Ecto neural progenitor cell (in vitro differentiated cells): ENCODE measurements at regions not wholly inside any gene's neighbourhood (a gene's known extent, or its start where the extent isn't known, plus 50 kb on each side); places are given as distances from the start of the nearest gene placed in this dataset.

Source experiments
- DNase-seq: peaks from one replicate; pipeline ENCODE4 v3.0.0-alpha.2; 2018; ENCODE audit warnings: low spot score

DNA sequence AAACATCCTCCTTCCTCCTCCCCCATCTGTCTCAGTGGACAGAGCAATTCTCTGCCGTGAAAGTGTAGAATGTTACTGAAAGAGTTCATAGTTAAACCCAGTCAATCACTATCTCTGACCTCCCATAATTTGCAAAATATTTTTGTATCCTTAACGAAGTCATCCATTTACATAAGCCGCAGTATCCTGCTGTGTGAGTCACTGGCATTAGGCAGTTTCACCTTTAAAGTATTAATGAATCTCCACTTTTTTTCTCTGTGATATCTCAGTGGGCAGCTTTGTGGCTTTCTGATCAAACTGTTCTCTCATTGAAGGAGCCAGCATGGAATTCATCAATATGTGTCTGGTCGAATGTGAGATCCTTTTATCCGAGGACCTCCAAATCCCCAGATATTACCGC, 678.6 kb upstream of the TENM3 start:
- DNase-seq, result no peak

DNA sequence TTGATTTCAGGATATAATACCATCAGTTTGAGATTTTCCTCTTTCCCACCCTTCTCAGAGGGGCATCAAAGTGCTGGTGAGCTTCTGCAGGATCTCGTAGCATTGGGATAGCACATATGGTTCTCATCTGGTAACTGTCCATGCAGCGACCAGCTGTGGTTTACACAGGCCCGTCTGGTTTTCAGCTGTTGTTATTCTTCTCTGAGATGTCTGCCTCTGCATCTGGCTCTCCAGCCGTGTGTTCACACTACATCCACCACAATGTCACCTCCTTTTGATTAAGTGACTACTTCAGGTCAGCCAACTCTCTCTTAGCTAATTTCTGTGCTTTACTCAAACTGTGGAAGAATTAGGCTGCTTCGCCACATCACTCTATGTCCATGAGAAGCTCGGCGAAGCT, 676.7 kb upstream of the TENM3 start:
- DNase-seq, result no peak

DNA sequence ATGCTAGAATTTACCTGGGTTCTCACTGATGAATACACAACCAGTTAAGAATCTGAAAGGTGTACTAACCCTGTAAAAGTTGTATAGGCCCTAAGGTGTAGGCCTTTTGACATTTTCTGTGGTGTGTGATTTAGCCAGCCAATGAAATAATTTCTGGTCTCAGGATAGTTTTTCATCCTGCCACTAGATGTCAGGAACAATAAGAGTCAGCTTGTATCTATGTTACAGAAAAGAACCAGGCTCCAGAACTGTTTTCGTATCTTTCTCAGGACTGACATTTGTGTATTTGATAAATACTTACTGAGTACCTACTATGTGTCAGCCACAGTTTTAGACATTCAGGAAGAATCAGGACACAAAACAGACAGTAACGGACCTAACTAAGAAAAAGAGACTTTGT, 673.6 kb upstream of the TENM3 start:
- DNase-seq, result no peak

DNA sequence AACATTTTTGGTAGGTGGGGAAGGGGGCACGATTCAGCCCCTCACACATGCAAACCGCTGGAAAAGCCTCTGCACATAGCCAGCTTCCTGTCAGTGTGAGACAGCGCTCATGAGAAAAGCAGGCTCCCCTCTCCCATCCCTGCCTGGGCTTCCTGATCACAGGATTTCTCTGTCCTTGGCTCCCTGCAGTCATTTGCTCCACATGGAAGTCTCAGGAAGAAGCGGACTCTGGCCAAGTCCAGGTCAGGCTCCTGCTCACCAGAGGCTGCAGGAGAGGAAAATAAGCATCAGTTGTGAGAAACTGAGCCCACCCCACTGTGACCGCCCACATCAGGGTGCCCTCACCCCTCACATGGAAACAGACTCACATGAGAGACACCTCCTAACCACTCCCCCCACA, 664.3 kb upstream of the TENM3 start:
- DNase-seq, result no peak

DNA sequence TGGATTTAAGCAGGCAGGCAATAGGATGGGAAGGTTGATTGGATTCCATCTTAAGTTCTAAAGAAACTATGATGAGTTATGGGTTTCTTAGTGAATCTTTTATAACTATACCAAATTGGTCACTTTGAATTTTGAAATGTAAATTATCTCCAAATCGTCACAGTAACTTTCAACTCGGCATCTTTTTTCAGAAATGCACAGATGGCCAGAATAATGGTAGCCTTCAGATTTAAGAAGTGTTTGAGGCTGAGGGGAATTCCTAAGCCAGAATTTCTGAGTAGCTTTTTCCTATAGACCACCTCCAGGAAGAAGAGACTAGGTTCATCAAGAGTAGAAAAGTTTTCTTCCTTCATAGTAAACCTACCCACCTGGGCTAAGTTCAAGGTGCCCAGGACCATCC, 663.7 kb upstream of the TENM3 start:
- no peak for DNase-seq

DNA sequence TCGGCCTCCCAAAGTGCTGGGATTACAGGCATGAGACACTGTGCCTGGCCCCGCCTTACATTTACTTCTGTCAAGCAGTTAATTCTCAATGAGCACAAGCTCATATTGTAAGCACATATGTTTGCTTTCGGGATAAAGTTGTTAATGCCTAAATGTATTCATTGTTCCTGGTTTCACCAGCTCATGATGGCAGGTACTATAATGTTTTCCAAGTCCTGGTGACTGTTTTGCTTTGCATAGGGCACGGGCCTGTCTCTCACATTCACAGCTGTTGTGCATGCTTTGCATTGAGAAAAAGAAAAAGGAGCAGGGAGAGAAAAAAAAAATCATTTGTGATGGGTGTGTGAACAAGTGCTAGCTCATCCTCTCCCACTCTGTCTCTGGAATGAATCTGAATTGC, 661.2 kb upstream of the TENM3 start:
- DNase-seq, result no peak

DNA sequence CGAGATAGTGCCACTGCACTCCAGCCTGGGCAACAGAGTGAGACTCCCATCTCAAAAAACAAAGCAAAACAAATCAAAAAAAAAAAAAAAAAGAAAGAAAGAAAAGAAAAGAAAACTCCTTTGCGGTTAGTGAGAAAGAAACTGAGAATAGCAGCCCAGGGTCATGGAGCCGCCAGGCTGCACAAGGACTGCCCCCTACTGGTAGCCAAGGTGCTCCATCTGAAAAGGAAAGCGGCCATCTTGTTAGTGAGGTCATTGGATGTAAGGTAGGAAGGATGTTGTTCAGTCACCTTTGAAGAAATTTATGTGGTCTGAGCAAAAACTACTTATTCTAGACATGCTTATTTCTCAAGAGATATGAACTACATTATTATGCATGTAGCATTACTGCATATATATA, 660.6 kb upstream of the TENM3 start:
- DNase-seq, result no peak

DNA sequence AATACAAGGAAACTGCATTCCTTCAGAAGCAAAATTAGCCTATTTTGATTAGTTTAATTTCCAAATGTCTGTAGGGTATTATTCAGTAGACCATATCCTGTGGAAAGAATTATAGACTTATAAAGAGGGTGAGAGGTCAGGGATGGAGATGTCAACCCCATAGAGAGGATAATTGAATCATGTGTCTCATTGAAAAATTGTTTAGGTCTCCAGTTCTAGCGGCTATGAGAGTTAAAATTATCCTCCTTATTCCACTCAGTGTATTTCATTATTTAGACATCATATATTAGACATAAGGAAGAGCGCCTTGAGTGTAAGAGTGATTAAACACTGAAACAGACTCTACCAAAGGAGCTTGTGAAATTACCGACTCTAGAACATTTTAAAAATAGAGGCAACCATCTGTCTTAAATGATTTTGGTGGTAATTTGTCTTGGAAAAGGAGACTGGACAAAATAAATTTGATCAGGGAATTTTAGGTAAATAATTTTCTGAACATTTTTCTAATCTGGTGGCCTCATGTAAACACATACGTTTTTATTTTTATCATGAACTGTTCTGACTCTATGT, 654.4 kb upstream of the TENM3 start:
- DNase-seq, result no peak

DNA sequence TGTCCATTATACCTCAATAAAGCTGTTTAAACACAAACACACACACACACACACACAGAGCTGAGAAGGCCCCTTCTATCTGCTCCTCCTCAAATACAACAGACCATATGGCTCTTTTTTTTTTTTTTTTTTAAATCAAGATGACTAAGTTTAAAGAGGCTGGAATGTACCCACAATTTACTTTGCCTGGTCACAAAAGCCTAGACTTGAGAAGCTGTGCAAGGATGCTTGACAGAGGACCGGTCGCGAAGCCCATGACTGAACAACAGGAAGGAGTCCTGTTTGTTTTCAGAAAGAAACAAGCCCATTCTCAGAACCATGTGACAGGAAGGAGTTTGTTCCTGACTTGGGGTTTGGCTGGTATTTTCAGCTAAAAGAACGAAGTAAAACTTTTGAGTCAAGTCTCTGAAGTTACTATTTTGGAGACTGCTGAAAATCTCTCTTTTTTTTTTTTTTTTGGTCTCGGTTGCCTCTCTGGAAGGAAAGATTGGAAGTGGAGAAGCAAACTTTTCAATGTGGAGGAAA, 650.9 kb upstream of the TENM3 start:
- no peak for DNase-seq

DNA sequence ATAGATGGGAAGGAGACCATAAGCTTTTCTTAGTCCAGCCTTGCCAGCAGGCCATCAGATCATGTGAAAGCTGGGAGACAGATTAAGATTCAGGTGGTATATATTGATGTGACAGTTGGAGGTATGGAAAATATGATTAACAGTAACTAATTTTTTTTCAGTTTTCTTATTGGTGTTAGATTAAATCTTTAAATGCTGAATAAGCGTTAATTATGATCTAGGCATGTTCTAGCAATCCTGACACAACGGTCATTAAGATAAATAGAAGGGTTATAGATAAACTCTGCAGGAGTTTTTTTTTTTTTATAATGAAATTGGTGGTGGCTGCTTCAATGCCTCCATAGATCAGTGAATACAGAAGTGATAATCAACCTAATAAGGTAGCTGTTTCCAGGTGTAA, 649.5 kb upstream of the TENM3 start:
- DNase-seq, result no peak

DNA sequence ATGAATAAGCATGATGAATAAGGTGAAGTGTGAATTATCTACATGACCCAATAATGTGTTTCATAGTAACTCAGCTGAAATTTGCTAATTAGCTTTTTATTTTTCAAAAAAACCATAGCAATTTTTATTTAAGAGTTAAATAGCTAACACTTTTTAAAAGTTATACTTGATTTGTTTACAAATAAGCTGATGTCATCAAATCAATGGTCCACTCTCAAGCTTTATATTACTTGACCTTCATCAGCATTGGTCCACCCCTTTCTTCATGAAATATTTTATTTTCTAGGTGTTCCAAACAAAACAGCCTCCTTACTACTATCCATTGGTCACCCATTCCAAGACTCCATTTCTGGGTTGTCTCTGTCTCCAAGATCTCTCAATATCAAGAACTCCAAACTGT, 649.0 kb upstream of the TENM3 start:
- DNase-seq, result no peak

DNA sequence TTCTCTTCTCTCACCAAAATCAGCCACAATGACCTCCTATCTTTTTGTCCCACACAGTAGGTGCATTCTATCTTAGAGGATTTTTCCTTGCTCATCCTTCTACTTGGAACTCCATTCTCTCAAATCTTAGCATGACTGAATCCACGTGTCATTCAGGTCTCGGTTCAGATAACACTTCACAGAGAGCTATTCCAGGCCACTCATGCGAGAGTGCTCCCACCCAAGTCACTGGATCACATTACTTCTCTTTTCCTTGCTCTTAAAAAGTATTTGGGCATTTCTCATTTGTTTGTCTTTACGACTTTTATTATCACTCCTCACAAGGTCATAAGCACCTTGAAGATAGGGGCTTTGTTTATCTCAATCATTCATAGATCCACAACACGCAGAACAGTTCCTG, 647.5 kb upstream of the TENM3 start:
- DNase-seq, result no peak

DNA sequence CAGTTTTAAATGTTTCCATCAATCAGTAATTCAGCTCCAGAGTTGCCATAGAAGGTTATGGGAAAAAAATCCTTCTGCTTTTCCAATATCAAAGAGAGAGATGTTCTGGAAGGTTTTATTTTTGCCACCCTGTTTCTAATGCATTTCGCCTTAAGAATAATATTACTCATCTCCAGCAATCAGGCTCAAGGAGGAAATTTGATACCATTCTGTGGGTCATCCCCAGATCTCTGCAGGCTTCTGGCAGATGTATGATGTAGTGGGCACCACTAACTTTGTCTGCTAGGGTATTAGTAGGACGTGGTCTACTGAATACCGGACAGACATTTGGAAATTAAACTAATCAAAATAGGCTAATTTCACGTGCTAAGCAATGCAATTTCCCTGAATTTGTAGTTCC, 645.4 kb upstream of the TENM3 start:
- DNase-seq, result no peak

DNA sequence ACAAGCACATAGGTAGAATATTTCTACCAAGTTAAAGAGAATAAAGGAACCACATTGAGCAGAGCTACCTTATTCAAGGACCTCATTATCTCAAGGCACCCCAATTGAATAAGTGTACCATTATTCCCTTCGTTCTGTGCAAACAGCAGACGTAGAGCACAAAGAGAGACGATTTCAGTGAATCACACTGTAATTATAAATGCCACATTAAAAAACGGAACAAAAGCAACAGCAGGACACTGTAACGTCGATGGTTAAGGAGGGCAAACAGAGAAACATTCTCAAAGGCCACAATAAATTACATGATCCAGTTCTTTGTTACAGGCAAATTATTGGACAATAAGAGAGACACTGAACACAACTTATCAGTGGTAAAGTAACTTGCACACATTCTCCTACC, 644.1 kb upstream of the TENM3 start:
- DNase-seq, result no peak

DNA sequence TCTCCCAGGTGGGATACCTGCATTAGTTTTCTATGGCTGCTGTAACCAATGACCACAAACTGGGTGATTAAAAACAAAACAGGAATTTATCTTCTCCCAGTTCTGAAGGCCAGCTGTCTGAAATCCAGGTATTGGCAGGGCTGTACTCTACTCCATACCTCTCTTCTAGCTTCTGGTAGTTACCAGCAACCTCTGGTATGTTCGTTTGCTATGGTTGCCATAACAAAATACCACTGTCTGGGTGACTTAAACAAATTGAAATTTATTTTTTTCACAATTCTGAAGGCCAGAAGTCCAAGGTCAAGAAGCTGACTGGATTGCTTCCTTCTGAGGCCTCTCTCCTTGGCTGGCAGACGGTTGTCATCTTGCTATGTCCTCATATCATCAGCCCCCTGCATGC, 642.1 kb upstream of the TENM3 start:
- no peak for DNase-seq

DNA sequence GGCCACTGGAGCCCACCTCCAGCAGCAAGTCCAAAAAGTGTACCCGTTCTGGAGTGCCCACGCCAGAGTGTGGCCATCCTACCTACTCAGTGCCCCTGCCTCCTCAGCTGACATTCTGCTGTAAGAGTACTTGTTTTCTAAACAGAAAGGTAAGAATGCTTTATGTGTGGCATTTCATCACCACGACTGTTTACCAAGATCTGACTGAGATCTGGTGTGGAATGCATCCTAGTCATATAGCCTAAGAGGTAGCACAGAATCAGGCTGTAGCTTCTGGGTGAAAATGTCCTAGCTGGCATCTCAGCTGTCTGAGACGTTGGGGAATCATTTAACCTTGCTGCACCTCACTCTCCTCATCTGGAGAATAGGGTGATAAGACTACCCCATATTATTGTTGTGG, 638.7 kb upstream of the TENM3 start:
- DNase-seq, result no peak

DNA sequence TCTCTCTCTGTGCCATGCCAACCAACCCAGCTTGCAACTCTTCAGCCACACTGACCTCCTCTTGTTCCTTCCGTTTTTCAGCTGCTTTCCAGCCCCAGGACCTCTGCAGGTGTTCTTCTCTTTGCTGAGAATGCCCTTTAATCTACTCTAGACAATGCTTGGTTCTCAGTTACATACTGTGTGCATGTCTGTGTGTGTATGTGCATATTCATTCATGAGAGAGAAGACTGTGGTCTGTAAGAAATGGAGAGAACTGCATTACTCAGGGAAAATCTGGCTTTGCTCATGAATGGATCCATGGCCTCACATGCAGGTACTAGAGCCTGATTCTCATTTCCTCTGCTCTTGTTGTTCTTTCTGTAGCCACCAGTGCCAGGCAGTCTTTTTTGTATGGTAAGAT, 636.9 kb upstream of the TENM3 start:
- no peak for DNase-seq

DNA sequence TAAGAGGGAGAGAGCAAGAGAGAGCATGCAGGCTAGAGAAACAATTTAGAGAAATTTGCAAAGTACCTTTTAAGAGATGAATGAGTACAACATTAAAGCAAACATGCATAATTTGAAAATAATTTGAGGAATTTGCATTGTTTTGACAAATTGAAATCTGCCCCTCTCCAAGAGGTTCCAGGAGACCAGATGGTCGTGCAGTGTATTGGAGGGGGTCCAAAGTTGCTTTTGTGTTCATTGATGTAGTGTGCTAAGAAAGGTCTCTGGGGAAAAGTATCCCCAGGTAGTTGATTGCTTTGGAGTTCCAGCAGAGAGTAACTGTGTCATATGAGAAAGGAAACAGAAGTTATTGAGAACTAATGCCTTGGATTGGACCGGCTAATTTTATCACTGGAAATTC, 635.0 kb upstream of the TENM3 start:
- no peak for DNase-seq

DNA sequence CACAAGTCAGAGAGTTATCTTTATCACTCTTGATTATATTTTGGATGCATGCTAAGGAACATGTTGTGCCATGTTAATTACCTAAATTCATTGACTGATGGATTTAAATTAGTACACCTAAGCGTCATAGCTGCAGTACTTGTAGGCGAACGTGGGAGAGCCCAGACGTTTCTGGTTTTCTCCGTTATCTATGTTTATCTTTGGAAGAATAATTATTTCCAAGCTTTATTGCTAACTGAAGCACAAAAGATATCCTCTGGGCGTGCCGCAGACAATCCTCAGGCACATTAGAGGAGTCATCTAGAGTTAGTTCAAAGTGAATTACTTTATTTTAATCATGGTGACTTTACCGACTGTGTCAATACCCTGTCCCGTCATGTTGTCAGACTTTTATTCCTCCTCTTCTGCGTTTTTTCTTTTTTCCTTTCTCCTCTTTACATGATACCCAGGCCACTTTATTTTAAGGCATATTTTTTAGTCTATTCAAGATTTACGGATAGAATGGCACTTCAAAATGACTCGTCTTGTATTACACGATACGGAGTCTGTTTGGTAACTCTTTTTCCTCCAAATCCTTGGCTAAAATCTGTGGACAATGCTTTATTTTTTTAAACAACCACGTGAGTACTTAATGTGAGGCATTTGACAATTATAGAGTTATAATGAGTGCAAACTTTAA, 632.0 kb upstream of the TENM3 start:
- DNase-seq, result no peak

DNA sequence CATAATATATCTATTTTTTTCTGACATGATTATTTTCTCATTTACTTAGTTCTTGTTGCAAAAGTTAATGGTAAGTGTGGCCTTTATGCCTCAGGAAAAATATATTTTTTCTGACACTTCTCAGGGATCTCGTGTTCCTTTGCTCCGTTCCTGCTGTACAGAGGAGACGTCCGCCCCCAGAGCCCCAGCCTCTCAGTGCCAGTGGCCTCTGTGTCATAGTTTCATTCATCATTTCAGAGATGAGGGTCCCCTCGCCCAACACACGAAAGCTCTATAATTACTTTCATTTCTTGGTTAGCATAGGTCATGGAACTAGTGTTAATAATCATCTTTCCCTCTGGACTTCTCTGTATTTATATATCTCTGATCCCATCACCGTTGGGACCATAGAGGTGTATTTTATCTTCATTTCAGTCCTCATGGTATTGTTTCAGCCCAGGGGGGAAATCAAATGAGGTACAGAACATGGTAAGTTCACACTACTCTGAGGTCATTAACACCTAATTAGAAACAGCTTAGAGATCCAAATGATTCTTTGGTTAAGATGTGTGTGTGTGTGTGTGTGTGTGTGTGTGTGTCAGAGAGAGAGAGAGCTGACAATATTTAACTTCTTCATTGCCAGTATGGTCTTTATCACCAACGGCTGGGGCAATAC, 631.1 kb upstream of the TENM3 start:
- DNase-seq, result no peak

DNA sequence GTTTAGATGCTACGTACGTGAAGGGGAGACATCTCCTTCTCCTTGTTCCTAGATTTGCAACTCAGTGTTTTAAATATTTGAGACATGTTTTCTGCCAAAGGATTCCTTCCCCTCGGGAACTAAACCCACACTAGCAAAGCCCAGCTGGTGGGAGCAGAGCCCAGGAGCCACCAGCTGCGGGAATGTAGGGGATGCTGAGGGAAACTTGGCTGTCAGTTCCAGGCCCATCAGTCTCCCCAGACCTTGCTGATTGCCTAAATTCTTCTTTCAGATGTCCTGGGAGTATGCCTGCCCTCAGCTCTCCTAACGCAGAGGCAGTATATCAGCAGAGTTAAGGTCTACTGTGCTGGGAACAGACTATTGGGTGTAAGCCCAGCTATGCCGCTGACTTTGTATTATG, 630.0 kb upstream of the TENM3 start:
- DNase-seq, result no peak

DNA sequence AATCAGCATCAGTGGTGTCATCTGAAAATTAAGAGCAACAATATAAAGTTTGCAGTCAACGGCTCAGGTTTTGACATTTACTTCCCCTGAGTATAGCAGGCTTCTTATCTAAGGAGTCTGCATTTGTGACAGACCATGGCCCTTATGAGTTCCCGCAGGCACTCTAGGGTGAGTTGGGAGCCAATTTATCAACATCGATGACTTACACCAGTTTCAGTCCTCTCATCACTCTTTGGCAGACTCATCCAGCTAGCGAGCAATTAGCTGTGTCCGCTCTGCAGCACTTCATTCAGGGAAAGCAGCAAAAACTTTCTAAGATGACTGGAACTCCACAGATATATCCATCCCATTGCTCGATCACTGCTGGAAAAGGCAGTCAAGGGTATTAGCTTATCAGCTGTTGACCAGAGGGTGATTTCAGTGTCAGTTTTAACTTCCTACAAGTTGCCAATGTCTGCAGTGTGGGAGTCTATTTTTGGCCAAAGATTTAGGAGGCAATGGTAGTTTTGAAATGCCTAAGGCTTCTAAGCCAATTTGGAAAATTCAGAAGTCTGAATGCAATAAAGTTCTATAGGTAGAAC, 625.1 kb upstream of the TENM3 start:
- no peak for DNase-seq

DNA sequence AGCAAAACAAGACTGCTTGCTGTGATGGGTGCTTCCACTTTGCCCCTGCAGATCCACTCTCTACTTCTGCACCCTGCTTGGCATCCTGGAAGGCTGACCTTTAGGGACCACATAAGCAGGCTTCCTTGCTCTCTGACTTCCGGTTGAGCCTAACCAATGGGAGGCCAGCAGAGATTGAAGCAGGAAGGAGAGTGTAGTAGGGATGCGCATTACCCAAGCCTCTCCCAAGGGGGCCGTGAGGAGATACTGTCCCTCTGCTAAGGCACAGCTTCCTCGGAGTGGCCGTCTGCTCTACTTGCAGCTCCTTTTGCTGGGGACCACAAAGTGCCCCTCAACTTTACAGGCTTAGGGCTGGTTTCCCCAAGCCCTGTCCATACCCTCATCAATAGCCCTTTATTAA, 624.3 kb upstream of the TENM3 start:
- no peak for DNase-seq
